ENCODE measurements at regions not wholly inside any gene's neighbourhood (a gene's known extent, or its start where the extent isn't known, plus 50 kb on each side); places are given as distances from the start of the nearest gene placed in this dataset.

- Histone ChIP-seq H2AFZ (ENCODE audit: low read length) (no peak overlapping the region), H3K9me3 (ENCODE audit: low read length) (no peaks in the 10 kb centered on the region), H3K9me2 (ENCODE audit: low read depth, low read length) (no peaks in the 10 kb centered on the region), H4K20me1 (ENCODE audit: insufficient read depth, low read length) (no peaks in the 10 kb centered on the region), H3K4me3 (ENCODE audit: low read depth, low read length, poor library complexity, severe bottlenecking) (no peak overlapping the region), H3K27me3 (ENCODE audit: insufficient read depth, low read length) (no peaks in the 10 kb centered on the region), H3K79me2 (ENCODE audit: insufficient read depth, low read length) (no peaks in the 10 kb centered on the region), H3F3A (ENCODE audit: insufficient read depth, low read length) (no peaks in the 10 kb centered on the region), H3K9ac (ENCODE audit: low read length) (no peak overlapping the region), H3K4me1 (ENCODE audit: insufficient read depth, low read length, severe bottlenecking) (no peaks in the 10 kb centered on the region), H3K27ac (ENCODE audit: low read depth, low read length, poor library complexity, severe bottlenecking) (no peak overlapping the region), H3K36me3 (ENCODE audit: insufficient read depth, low read length) (no peaks in the 10 kb centered on the region; the same call in 1 of the 2 replicates), H3K4me2 (ENCODE audit: low read length) (no peak overlapping the region)
- no peak for TF ChIP-seq EZH2 (IDR thresholded peaks at IDR 0.05; ENCODE audit: borderline replicate concordance, low read length)
- no peak for TF ChIP-seq CTCF (IDR thresholded peaks at IDR 0.05; ENCODE audit: low read length)
Measured at GRCh38 chr6:21972516-21972915, 324.3 kb downstream of the PRL start.

- Histone ChIP-seq H2AFZ (ENCODE audit: low read length) (no peak overlapping the region), H4K20me1 (ENCODE audit: insufficient read depth, low read length) (no peaks in the 10 kb centered on the region), H3K4me1 (ENCODE audit: insufficient read depth, low read length, severe bottlenecking) (no peaks in the 10 kb centered on the region), H3K27ac (ENCODE audit: low read depth, low read length, poor library complexity, severe bottlenecking) (no peak overlapping the region), H3K9ac (ENCODE audit: low read length) (no peak overlapping the region), H3K79me2 (ENCODE audit: insufficient read depth, low read length) (no peaks in the 10 kb centered on the region), H3K4me3 (ENCODE audit: low read depth, low read length, poor library complexity, severe bottlenecking) (no peak overlapping the region), H3K9me3 (ENCODE audit: low read length) (no peaks in the 10 kb centered on the region), H3K36me3 (ENCODE audit: insufficient read depth, low read length) (no peaks in the 10 kb centered on the region; the same call in 1 of the 2 replicates), H3K9me2 (ENCODE audit: low read depth, low read length) (no peaks in the 10 kb centered on the region), H3K4me2 (ENCODE audit: low read length) (no peak overlapping the region), H3K27me3 (ENCODE audit: insufficient read depth, low read length) (no peaks in the 10 kb centered on the region), H3F3A (ENCODE audit: insufficient read depth, low read length) (no peaks in the 10 kb centered on the region)
- TF ChIP-seq EZH2 (IDR thresholded peaks at IDR 0.05; ENCODE audit: borderline replicate concordance, low read length) (no peak), CTCF (IDR thresholded peaks at IDR 0.05; ENCODE audit: low read length) (no peak)
Measured at GRCh38 chr6:21977346-21977745, 319.5 kb downstream of the PRL start.

GRCh38 chr6:21981235-21981833 lies 315.5 kb downstream of the PRL start:
- no peaks in the 10 kb centered on the region for H3K79me2 ChIP-seq (ENCODE audit: insufficient read depth, low read length)
- no peak for TF ChIP-seq CTCF (IDR thresholded peaks at IDR 0.05; ENCODE audit: low read length)
- H3K4me2 ChIP-seq (ENCODE audit: low read length) = no peak overlapping the region
- H3K9me2 ChIP-seq (ENCODE audit: low read depth, low read length) = no peaks in the 10 kb centered on the region
- H3K4me3 ChIP-seq (ENCODE audit: low read depth, low read length, poor library complexity, severe bottlenecking) = no peak overlapping the region
- no peaks in the 10 kb centered on the region for H3F3A ChIP-seq (ENCODE audit: insufficient read depth, low read length)
- no peaks in the 10 kb centered on the region; the same call in 1 of the 2 replicates for H3K36me3 ChIP-seq (ENCODE audit: insufficient read depth, low read length)
- no peak overlapping the region for H2AFZ ChIP-seq (ENCODE audit: low read length)
- no peaks in the 10 kb centered on the region for H3K27me3 ChIP-seq (ENCODE audit: insufficient read depth, low read length)
- no peak overlapping the region for H3K9ac ChIP-seq (ENCODE audit: low read length)
- no peaks in the 10 kb centered on the region for H4K20me1 ChIP-seq (ENCODE audit: insufficient read depth, low read length)
- H3K4me1 ChIP-seq (ENCODE audit: insufficient read depth, low read length, severe bottlenecking) = no peaks in the 10 kb centered on the region
- no peaks in the 10 kb centered on the region for H3K9me3 ChIP-seq (ENCODE audit: low read length)
- H3K27ac ChIP-seq (ENCODE audit: low read depth, low read length, poor library complexity, severe bottlenecking) = no peak overlapping the region

Data from OCI-LY1 (cell line).